Left ventricle myocardium inferior (tissue), 1 donor: ENCODE measurements at regions not wholly inside any gene's neighbourhood (a gene's known extent, or its start where the extent isn't known, plus 50 kb on each side); places are given as distances from the start of the nearest gene placed in this dataset.

ENCODE experiments used
- DNase-seq: peaks from one replicate; pipeline ENCODE4 v3.0.0-alpha.2; 2020
- H3K27ac ChIP-seq: fragments of 200-600 bp; replicated peaks from 2 replicates; pipeline ENCODE4 v1.8.0; 2021
- H3K27me3 ChIP-seq: fragments of 200-600 bp; 2 replicates; pipeline ENCODE4 v1.8.0; 2021; ENCODE audit warnings: low read depth
- H3K36me3 ChIP-seq: fragments of 200-600 bp; 2 replicates; pipeline ENCODE4 v1.8.0; 2021
- H3K4me1 ChIP-seq: fragments of 200-600 bp; 2 replicates; pipeline ENCODE4 v1.8.0; 2021
- H3K4me3 ChIP-seq: fragments of 200-600 bp; 2 replicates; pipeline ENCODE4 v1.8.0; 2021; ENCODE audit warnings: mild to moderate bottlenecking, moderate library complexity
- H3K9me3 ChIP-seq: fragments of 200-600 bp; replicated peaks from 2 replicates; pipeline ENCODE4 v1.8.0; 2021
- intact Hi-C: fragments of 100-400 bp; cut with micrococcal nuclease; formaldehyde crosslinking; loops from one replicate; pipeline ENCODE4 v1.11.0; 2022
- TF ChIP-seq, protein P1 (sequence below): fragments of 200-600 bp; IDR thresholded peaks from 2 replicates; pipeline ENCODE4 v1.8.0; 2021; ENCODE audit warnings: antibody characterized with exemption, mild to moderate bottlenecking, borderline replicate concordance
- donor health status: DM: no; HTN: yes; CAD: no; lungs with severe emphysema.

DNA sequence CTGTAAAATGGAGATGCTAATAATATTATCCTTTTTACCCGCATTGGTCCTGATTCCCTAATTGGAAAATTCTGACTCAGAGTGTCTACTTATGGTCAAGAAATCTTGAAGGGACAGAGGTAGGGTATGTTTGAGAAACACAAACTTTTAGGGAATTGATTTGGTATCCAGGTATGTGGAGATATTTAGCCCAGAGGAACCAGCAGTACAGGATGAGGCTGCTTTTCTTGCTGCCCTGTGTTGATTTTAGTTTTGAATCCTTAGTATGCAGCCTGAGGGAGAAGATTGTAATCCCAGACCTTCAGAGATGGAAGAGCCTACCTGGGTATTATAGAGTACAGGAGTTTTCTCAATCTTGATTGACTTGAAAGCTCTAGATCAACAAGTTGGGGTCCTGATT, 569.1 kb downstream of the PDCD6IP start:
- no peak overlapping the region for H3K27ac ChIP-seq
- no peaks in the 10 kb centered on the region for H3K4me1 ChIP-seq
- intact Hi-C loops: no loop called here
- H3K36me3 ChIP-seq: no peaks in the 10 kb centered on the region
- H3K27me3 ChIP-seq: no peaks in the 10 kb centered on the region
- peaks cover 2% of the 10 kb centered on the region for H3K9me3 ChIP-seq
- TF ChIP-seq, protein P1, sequence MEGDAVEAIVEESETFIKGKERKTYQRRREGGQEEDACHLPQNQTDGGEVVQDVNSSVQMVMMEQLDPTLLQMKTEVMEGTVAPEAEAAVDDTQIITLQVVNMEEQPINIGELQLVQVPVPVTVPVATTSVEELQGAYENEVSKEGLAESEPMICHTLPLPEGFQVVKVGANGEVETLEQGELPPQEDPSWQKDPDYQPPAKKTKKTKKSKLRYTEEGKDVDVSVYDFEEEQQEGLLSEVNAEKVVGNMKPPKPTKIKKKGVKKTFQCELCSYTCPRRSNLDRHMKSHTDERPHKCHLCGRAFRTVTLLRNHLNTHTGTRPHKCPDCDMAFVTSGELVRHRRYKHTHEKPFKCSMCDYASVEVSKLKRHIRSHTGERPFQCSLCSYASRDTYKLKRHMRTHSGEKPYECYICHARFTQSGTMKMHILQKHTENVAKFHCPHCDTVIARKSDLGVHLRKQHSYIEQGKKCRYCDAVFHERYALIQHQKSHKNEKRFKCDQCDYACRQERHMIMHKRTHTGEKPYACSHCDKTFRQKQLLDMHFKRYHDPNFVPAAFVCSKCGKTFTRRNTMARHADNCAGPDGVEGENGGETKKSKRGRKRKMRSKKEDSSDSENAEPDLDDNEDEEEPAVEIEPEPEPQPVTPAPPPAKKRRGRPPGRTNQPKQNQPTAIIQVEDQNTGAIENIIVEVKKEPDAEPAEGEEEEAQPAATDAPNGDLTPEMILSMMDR: no peak
- no peak overlapping the region for H3K4me3 ChIP-seq
- no peak for DNase-seq

DNA sequence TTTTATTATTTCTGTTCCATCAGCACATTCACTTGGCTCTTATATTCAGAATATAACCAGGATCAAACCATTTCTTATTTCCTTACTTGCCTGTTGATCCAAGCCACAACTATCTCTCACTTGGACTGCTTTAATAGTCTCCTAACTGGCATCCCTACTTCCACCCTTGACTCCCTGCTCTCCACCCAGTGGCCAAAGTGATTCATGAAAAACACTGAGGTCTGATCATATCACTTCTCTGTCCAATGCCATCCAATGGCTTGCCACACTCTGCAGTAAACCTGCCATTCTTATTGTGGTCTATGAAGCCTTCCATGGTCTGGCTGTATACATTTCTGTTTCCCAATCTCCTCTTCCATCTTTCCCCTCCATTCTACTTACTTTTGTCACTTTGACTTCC, 576.1 kb downstream of the PDCD6IP start:
- TF ChIP-seq, protein P1: no peak
- H3K27ac ChIP-seq: no peak overlapping the region
- intact Hi-C loops: no loop called here
- no peaks in the 10 kb centered on the region for H3K4me1 ChIP-seq
- H3K27me3 ChIP-seq: no peaks in the 10 kb centered on the region
- no peak for DNase-seq
- no peaks in the 10 kb centered on the region for H3K36me3 ChIP-seq
- H3K9me3 ChIP-seq: no peaks in the 10 kb centered on the region
- no peak overlapping the region for H3K4me3 ChIP-seq

DNA sequence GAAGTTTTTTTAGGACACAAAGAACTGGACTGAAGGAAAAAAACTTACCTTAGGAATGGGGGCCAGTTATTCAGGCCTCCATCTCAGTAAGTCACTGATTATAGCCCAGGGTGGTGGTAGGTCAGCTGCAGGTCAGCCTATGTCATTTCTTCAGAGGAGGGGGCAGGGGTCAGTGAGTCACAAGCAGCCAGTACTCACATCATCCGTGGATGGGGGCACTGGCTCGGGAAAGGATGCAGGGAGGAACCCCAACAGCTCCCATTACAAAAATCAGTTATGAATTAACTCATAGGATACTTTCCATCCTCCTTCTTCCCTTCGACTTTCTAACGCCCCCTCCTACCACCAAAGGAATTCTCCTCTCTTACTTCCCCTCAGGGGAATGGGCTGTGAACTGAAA, 578.3 kb downstream of the PDCD6IP start:
- Histone ChIP-seq H3K9me3 (no peaks in the 10 kb centered on the region), H3K4me3 (no peak overlapping the region), H3K36me3 (no peaks in the 10 kb centered on the region), H3K4me1 (no peaks in the 10 kb centered on the region), H3K27ac (no peak overlapping the region), H3K27me3 (no peaks in the 10 kb centered on the region)
- TF ChIP-seq, protein P1: no peak
- DNase-seq: no peak
- intact Hi-C loops: no loop called here

DNA sequence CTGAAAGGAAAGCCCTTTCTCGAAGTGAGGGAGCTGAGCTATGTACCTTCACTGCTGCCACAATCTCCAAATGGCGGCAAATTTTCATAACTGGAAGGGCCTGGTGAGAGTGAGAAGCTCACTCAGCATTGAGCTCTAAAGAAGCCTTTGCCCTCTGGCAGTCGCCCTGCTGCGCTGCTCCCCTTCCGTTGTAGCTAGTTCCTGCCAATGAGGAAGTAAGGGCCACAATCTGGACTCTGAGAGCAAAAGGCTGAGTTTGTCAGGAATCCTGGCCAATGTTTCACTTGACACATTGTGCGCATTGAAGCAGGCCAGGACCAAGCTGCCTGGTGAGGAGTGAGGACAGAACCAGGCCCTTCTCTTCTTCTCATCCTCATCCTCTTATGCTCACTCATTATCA, 579.5 kb downstream of the PDCD6IP start:
- Histone ChIP-seq H3K4me3 (no peak overlapping the region), H3K9me3 (no peaks in the 10 kb centered on the region), H3K27me3 (no peaks in the 10 kb centered on the region), H3K36me3 (no peaks in the 10 kb centered on the region), H3K4me1 (no peaks in the 10 kb centered on the region), H3K27ac (no peak overlapping the region)
- DNase-seq: no peak
- intact Hi-C loops: no loop called here
- TF ChIP-seq, protein P1: no peak

DNA sequence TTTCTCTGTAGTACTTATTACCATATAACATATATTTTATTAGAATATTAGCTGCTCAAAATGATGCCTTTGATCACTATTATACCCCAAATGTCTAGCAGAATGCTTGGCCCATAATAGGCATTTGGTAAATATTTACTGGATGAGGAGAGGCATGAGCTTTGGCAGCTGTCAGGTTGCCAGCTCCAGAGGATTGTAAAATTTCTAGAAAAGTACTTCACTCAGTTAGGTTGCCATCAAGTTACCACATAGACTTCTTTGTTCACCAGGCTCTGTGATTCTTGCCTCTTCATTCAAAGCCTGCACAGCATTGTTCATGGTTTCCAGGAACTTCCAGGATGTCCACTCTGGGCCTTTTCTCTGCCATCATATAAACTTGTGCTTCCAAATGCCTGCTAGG, 582.8 kb downstream of the PDCD6IP start:
- TF ChIP-seq, protein P1: no peak
- no peaks in the 10 kb centered on the region for H3K36me3 ChIP-seq
- intact Hi-C loops: no loop called here
- H3K27me3 ChIP-seq: no peaks in the 10 kb centered on the region
- H3K4me3 ChIP-seq: no peak overlapping the region
- no peak overlapping the region for H3K27ac ChIP-seq
- H3K9me3 ChIP-seq: no peaks in the 10 kb centered on the region
- H3K4me1 ChIP-seq: no peaks in the 10 kb centered on the region
- DNase-seq: no peak

DNA sequence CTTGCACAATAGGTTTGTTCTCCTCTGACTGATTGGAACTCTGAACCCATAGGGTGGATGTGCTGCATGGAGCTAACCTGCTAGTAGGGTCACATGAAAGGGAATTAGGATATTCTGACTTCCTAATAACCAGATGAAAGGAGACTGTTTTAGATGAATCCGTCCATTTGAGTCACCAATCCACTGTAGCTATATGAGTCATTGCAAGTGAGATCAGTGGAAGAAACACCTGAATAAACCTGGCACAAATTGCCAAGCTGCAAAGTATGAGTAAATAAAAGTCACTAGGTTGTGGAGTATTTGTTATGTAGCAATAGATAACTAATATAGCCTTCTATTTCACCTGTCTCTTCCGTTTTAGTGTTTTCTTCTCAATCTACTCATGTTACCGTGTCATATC, 584.4 kb downstream of the PDCD6IP start:
- intact Hi-C loops: no loop called here

More for the DNA sequence above, 584.4 kb downstream of the PDCD6IP start:
- Histone ChIP-seq H3K27me3 (no peaks in the 10 kb centered on the region), H3K27ac (no peak overlapping the region), H3K4me1 (no peaks in the 10 kb centered on the region), H3K36me3 (no peaks in the 10 kb centered on the region), H3K4me3 (no peak overlapping the region), H3K9me3 (no peaks in the 10 kb centered on the region)
- TF ChIP-seq, protein P1: no peak
- DNase-seq: no peak
